Mesodermal cell (in vitro differentiated cells): ENCODE measurements at regions not wholly inside any gene's neighbourhood (a gene's known extent, or its start where the extent isn't known, plus 50 kb on each side); places are given as distances from the start of the nearest gene placed in this dataset.

Experiments used
- H3K27ac ChIP-seq: 2 replicates; pipeline ENCODE4 v1.7.0; 2013; ENCODE audit warnings: mild to moderate bottlenecking, low read depth, low read length, moderate library complexity; ENCODE audit not compliant: severe bottlenecking
- H3K36me3 ChIP-seq: 2 replicates; pipeline ENCODE4 v1.7.1; 2013; ENCODE audit warnings: mild to moderate bottlenecking, low read length, moderate library complexity; ENCODE audit not compliant: control insufficient read depth, insufficient read depth
- H3K4me1 ChIP-seq: one replicate; pipeline ENCODE4 v1.7.1; 2013; ENCODE audit warnings: mild to moderate bottlenecking, low read length; ENCODE audit not compliant: insufficient read depth, control insufficient read depth, poor library complexity, severe bottlenecking
- H3K4me3 ChIP-seq: 2 replicates; pipeline ENCODE4 v1.7.0; 2013; ENCODE audit warnings: low read length, control low read depth, mild to moderate bottlenecking; ENCODE audit not compliant: insufficient read depth, poor library complexity, severe bottlenecking; ENCODE audit errors: extremely low read depth
- H3K9me3 ChIP-seq: 2 replicates; pipeline ENCODE4 v1.7.1; 2013; ENCODE audit warnings: mild to moderate bottlenecking, low read length, moderate library complexity; ENCODE audit not compliant: control insufficient read depth
- WGBS, 2 experiments: methylation state at CpG; one replicate each; pipeline ENCODE4 v1.1.5; 2013; ENCODE audit warnings: missing lambda C conversion rate in 2 of 2; ENCODE audit not compliant: insufficient coverage in 2 of 2; 5-methylcytosine and 5-hydroxymethylcytosine counted together

- no peaks in the 10 kb centered on the region for H3K36me3 ChIP-seq
- H3K9me3 ChIP-seq = no peaks in the 10 kb centered on the region
- no peak overlapping the region for H3K4me3 ChIP-seq
- 79 to 84% methylated on average over 2 to 3 of the region's 4 CpGs for WGBS, 2 experiments
- no peak overlapping the region for H3K27ac ChIP-seq
- no peaks in the 10 kb centered on the region for H3K4me1 ChIP-seq
Measured at GRCh38 chr7:38040831-38041230, 120.4 kb downstream of the EPDR1 start.

DNA sequence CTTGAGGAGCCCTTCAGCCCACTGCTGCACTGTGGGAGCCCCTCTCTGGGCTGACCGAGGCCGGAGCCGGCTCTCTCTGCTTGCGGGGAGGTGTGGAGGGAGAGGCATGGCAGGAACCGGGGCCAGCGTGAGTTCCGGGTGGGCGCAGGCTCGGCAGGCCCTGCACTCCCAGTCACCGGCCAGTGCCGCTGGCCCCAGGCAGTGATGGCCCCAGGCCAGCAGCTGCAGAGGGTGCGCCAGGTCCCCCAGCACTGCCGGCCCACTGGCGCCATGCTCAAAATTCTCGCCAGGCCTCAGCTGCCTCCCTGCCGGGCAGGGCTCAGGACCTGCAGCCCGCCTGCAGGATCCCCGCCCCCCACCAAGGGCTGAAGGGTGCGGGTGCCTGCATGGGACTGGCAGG, 128.4 kb upstream of the STARD3NL start:
- H3K27ac ChIP-seq = no peak overlapping the region
- no peaks in the 10 kb centered on the region for H3K4me1 ChIP-seq
- WGBS, 2 experiments = 88 to 91% methylated on average over 12 to 17 of the region's 19 CpGs
- H3K9me3 ChIP-seq = peaks cover 4% of the 10 kb centered on the region
- no peaks in the 10 kb centered on the region for H3K36me3 ChIP-seq
- no peak overlapping the region for H3K4me3 ChIP-seq

DNA sequence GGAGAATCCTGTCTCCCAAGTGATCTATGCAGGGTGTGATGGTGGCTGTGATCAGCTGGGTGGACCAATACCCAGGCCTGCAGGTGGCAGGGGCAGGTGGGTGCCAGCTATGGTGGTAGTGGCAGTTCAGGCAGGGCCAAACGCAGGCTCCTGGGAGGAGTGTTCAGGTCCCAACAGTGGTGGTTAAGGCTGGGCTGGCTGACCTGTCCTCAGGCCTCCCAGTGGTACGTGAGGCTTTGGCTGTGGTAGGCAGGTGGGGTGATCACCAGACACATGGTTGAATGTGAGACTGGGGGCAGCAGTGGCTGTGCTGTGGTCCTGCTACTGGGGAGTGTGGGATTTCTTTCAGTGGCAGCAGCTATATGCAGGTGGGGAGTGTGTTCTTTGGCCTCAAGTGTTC, 126.7 kb upstream of the STARD3NL start:
- H3K4me3 ChIP-seq = no peak overlapping the region
- H3K9me3 ChIP-seq = peaks cover 4% of the 10 kb centered on the region
- H3K36me3 ChIP-seq = no peaks in the 10 kb centered on the region
- no peaks in the 10 kb centered on the region for H3K4me1 ChIP-seq
- WGBS, 2 experiments = 100% methylated on average over 1 to 2 of the region's 2 CpGs
- no peak overlapping the region for H3K27ac ChIP-seq

DNA sequence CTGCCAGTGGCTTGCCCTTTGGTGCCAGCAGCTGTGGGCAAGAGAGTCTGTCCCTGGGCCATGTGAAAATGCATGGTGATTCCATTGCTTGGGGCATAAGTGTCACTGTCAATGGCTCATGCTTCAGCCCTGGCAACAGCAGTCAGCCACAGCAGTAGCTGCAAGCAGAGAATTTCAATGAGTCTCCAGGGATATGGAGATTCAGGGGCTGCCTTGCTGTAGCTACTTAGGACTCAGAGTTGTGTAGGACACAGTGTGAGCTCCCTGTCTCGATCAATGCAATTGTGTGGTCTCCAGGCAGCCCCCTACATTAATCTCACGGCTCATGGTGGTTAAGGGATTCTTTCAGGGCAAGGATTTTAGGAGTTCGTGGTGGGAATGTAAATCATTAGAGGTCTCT, 126.3 kb upstream of the STARD3NL start:
- Histone ChIP-seq H3K27ac (no peak overlapping the region), H3K36me3 (no peaks in the 10 kb centered on the region), H3K9me3 (peaks cover 4% of the 10 kb centered on the region), H3K4me3 (no peak overlapping the region), H3K4me1 (no peaks in the 10 kb centered on the region)
- WGBS, 2 experiments = 70 to 100% methylated on average over 1 to 3 of the region's 3 CpGs

- no peak overlapping the region for H3K27ac ChIP-seq
- peaks cover 4% of the 10 kb centered on the region for H3K9me3 ChIP-seq
- H3K4me3 ChIP-seq = no peak overlapping the region
- 88 to 100% methylated on average over 1 to 2 of the region's 2 CpGs for WGBS, 2 experiments
- no peaks in the 10 kb centered on the region for H3K4me1 ChIP-seq
- no peaks in the 10 kb centered on the region for H3K36me3 ChIP-seq
Measured at GRCh38 chr7:38052786-38053185, 125.3 kb upstream of the STARD3NL start.

DNA sequence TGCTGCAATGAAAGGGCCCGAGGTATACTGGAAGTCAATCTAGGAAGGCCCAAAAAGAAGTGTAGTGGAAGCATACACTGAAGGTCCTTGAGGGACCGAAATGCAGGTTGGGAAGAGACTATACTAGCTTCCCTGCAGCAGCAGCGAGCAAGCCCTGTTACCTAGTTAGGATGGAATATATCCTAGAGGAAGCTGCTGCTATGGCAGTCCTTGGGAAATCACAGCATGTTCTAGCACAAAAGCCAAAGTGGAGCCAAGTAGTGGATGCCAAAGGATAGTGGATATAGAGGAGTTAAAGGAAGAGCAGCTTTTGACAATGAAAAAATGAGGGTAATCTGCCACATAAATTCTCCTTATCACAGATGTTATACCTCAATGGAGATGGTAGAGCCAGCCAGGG, 123.8 kb upstream of the STARD3NL start:
- Histone ChIP-seq H3K4me3 (no peak overlapping the region), H3K9me3 (peaks cover 2% of the 10 kb centered on the region), H3K27ac (no peak overlapping the region), H3K36me3 (no peaks in the 10 kb centered on the region), H3K4me1 (no peaks in the 10 kb centered on the region)
- 76 to 92% methylated on average over 2 to 3 of the region's 3 CpGs for WGBS, 2 experiments

DNA sequence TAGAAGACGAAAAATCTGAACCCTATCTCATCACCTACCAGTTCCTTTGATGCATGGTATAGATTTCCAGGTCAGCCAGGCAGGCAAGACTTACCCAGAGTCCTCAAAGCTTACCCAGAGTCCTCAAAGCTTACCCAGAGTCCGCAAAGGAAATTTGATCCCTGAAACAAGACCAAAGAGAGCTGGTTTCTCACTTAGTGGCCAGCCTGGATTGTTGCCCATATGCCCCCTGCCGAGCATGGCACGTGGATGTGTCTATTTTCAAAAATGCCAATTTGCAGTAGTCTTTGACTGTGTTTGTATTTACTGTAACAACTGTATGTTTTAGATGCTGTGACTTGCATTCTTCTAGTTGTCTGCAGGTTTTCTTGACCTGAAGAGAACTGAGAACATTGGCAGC, 120.2 kb upstream of the STARD3NL start:
- WGBS, 2 experiments = 70 to 88% methylated on average over 3 of the region's 4 CpGs

GRCh38 chr7:38060116-38060515, 117.9 kb upstream of the STARD3NL start:
- H3K4me3 ChIP-seq = no peak overlapping the region
- H3K9me3 ChIP-seq = no peaks in the 10 kb centered on the region
- H3K27ac ChIP-seq = no peak overlapping the region
- no peaks in the 10 kb centered on the region for H3K4me1 ChIP-seq
- WGBS, 2 experiments = 33 to 100% methylated on average over 1 of the region's 4 CpGs
- H3K36me3 ChIP-seq = no peaks in the 10 kb centered on the region

More for the DNA sequence above, 120.2 kb upstream of the STARD3NL start:
- Histone ChIP-seq H3K4me3 (no peak overlapping the region), H3K4me1 (no peaks in the 10 kb centered on the region), H3K27ac (no peak overlapping the region), H3K36me3 (no peaks in the 10 kb centered on the region), H3K9me3 (no peaks in the 10 kb centered on the region)

DNA sequence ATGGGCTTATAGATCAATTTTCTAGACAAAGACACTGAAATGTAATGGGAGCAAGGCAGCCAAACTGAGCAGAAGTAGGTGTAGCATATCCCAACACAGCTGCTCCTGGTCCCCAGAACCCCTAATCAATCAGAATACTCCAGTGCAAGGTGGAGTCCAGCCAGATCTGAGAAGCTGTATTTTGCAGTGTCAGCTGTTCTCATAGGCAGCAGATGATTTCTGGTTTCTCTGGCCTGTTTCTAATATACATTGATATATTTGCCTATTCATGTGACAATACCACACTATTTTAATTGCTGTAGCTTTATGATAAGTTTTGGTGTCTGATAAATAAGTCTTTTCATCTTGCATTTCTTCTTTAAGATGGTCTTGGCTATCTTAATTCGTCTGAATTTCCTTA, 117.4 kb upstream of the STARD3NL start:
- Histone ChIP-seq H3K27ac (no peak overlapping the region), H3K36me3 (no peaks in the 10 kb centered on the region), H3K9me3 (no peaks in the 10 kb centered on the region), H3K4me1 (no peaks in the 10 kb centered on the region), H3K4me3 (no peak overlapping the region)
- WGBS, 2 experiments = no CpG with 5 or more reads among the region's 1 CpG

GRCh38 chr7:38066391-38066790, 111.7 kb upstream of the STARD3NL start:
- no peak overlapping the region for H3K4me3 ChIP-seq
- WGBS, 2 experiments = 96 to 100% methylated on average over 1 to 3 of the region's 5 CpGs
- no peaks in the 10 kb centered on the region for H3K9me3 ChIP-seq

GRCh38 chr7:38068461-38068860, 109.6 kb upstream of the STARD3NL start:
- H3K9me3 ChIP-seq = no peaks in the 10 kb centered on the region
- no peak overlapping the region for H3K27ac ChIP-seq
- H3K4me3 ChIP-seq = no peak overlapping the region
- WGBS, 2 experiments = 100% methylated on average over 1 of the region's 2 CpGs; no CpG with 5 or more reads in 1 of the 2 experiments
- H3K4me1 ChIP-seq = no peaks in the 10 kb centered on the region
- H3K36me3 ChIP-seq = no peaks in the 10 kb centered on the region

More at GRCh38 chr7:38066391-38066790, 111.7 kb upstream of the STARD3NL start:
- Histone ChIP-seq H3K36me3 (no peaks in the 10 kb centered on the region), H3K27ac (no peak overlapping the region), H3K4me1 (no peaks in the 10 kb centered on the region)
